Hepatocyte (in vitro differentiated cells): ENCODE measurements at regions not wholly inside any gene's neighbourhood (a gene's known extent, or its start where the extent isn't known, plus 50 kb on each side); places are given as distances from the start of the nearest gene placed in this dataset.

Experiments
- EZH2phosphoT487 ChIP-seq: fragments of 200-600 bp; sonication (generic); IDR thresholded peaks from one replicate; pipeline ENCODE4 v1.6.1; 2018; ENCODE audit warnings: antibody characterized with exemption, mild to moderate bottlenecking, low read depth, moderate library complexity; ENCODE audit not compliant: unreplicated experiment, severe bottlenecking
- TF ChIP-seq, protein P1 (sequence below): fragments of 200-600 bp; sonication (generic); IDR thresholded peaks from 2 replicates; pipeline ENCODE4 v1.5.1; 2016; ENCODE audit warnings: antibody characterized with exemption, mild to moderate bottlenecking; ENCODE audit not compliant: poor library complexity

- TF ChIP-seq, protein P1, sequence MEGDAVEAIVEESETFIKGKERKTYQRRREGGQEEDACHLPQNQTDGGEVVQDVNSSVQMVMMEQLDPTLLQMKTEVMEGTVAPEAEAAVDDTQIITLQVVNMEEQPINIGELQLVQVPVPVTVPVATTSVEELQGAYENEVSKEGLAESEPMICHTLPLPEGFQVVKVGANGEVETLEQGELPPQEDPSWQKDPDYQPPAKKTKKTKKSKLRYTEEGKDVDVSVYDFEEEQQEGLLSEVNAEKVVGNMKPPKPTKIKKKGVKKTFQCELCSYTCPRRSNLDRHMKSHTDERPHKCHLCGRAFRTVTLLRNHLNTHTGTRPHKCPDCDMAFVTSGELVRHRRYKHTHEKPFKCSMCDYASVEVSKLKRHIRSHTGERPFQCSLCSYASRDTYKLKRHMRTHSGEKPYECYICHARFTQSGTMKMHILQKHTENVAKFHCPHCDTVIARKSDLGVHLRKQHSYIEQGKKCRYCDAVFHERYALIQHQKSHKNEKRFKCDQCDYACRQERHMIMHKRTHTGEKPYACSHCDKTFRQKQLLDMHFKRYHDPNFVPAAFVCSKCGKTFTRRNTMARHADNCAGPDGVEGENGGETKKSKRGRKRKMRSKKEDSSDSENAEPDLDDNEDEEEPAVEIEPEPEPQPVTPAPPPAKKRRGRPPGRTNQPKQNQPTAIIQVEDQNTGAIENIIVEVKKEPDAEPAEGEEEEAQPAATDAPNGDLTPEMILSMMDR: no peak
- no peak for TF ChIP-seq EZH2phosphoT487
Observed at GRCh38 chr11:116035977-116036376, 531.8 kb upstream of the CADM1 start.
